ENCODE measurements at regions not wholly inside any gene's neighbourhood (a gene's known extent, or its start where the extent isn't known, plus 50 kb on each side); places are given as distances from the start of the nearest gene placed in this dataset.
"Not testable (repeated sequence)": the region's sequence is repeated elsewhere in the genome, so short reads cannot be mapped to it uniquely, and the experiment has no call there.

DNA sequence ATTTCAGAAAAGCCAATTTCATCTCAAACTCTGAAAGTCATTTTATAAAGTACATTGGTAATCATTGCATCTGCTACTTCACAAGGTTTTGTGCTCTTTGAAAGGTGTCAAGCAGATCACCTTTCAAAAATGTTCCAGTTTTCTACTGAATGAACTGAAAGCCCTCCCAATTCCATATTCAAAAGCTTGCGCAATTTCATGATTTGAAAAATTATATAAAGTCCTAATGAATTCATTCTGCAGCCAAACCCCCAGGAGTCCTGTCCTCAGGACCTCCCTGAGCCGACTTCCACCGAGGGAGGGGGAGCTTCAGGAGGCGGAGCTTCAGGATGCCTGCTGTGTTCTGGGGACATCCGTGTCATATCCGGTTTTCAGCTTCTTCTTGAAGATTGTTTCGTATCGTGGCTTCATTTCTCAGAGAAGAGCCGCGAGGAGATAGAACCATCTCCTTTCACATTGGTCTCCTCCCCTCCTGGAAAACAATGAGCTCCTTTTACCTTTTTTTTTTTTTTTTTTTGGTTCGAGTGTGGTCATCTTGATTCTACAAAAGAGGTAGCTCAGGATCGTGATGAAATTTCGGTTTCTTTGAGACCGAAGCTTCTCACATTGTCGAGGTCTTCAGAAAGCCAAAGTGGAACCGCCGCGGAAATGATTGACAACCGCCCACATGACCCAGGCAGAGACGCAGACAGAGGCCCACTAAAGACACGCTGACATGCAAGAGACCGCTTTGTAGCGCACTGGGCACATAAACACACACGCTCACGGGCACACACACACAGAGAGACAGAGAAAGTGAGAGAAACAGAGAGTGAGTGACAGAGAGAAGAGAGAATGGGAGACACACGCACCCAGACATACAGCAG lies 553.8 kb upstream of the ZNF337 start:
- not testable (repeated sequence) for H3K4me1 ChIP-seq (ENCODE audit: control insufficient read depth in 4 of 4, insufficient read depth in 4 of 4, low read length in 3 of 4); H3K4me3 ChIP-seq (ENCODE audit: low read depth in 1 of 3, low read length in 3 of 3); H3K27ac ChIP-seq (ENCODE audit: low read depth in 1 of 2, low read length in 2 of 2); H3K9ac ChIP-seq (ENCODE audit: low read depth in 1 of 2, low read length in 2 of 2); H3K9me3 ChIP-seq (ENCODE audit: control insufficient read depth in 4 of 4, low read length in 3 of 4); H3K27me3 ChIP-seq (ENCODE audit: control insufficient read depth in 4 of 4, insufficient read depth in 4 of 4, low read length in 3 of 4); H3K36me3 ChIP-seq (ENCODE audit: control insufficient read depth in 4 of 4, insufficient read depth in 3 of 4, low read depth in 1 of 4, low read length in 3 of 4); DNase-seq (ENCODE audit: low spot score)
- 86% methylated on average over 26 of the region's 26 CpGs for WGBS

DNA sequence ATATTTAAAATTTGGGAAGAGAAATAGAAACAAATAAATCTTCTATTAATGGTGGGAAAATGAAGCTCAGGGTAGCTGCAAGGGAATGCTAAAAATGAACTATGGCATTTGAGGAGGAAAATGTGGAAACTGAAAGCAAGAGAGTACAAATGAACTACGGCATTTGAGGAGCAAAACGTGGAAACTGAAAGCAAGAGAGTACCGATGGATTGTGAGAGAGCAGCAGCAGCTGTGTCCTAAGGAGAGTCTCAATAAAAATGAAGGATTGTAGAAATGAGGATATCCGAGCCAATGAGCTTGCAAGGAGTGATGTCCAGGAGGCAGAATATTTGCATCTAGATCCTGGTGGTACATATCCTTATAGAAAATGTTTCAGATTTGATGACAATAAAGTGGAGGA lies 547.1 kb upstream of the ZNF337 start:
- DNase-seq (ENCODE audit: low spot score) = no peak
- no peak for TF ChIP-seq JUND (IDR thresholded peaks at IDR 0.05)
- TF ChIP-seq FOXA2 (IDR thresholded peaks at IDR 0.05) = no peak
- TF ChIP-seq, protein P1, sequence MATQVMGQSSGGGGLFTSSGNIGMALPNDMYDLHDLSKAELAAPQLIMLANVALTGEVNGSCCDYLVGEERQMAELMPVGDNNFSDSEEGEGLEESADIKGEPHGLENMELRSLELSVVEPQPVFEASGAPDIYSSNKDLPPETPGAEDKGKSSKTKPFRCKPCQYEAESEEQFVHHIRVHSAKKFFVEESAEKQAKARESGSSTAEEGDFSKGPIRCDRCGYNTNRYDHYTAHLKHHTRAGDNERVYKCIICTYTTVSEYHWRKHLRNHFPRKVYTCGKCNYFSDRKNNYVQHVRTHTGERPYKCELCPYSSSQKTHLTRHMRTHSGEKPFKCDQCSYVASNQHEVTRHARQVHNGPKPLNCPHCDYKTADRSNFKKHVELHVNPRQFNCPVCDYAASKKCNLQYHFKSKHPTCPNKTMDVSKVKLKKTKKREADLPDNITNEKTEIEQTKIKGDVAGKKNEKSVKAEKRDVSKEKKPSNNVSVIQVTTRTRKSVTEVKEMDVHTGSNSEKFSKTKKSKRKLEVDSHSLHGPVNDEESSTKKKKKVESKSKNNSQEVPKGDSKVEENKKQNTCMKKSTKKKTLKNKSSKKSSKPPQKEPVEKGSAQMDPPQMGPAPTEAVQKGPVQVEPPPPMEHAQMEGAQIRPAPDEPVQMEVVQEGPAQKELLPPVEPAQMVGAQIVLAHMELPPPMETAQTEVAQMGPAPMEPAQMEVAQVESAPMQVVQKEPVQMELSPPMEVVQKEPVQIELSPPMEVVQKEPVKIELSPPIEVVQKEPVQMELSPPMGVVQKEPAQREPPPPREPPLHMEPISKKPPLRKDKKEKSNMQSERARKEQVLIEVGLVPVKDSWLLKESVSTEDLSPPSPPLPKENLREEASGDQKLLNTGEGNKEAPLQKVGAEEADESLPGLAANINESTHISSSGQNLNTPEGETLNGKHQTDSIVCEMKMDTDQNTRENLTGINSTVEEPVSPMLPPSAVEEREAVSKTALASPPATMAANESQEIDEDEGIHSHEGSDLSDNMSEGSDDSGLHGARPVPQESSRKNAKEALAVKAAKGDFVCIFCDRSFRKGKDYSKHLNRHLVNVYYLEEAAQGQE (IDR thresholded peaks at IDR 0.05) = no peak
- no peak for TF ChIP-seq GABPA (IDR thresholded peaks at IDR 0.05 in 1 of 2, conservative IDR thresholded peaks at IDR 0.05 in 1 of 2)
- no peak for TF ChIP-seq HNF4G (IDR thresholded peaks at IDR 0.05)
- TF ChIP-seq, protein P2, sequence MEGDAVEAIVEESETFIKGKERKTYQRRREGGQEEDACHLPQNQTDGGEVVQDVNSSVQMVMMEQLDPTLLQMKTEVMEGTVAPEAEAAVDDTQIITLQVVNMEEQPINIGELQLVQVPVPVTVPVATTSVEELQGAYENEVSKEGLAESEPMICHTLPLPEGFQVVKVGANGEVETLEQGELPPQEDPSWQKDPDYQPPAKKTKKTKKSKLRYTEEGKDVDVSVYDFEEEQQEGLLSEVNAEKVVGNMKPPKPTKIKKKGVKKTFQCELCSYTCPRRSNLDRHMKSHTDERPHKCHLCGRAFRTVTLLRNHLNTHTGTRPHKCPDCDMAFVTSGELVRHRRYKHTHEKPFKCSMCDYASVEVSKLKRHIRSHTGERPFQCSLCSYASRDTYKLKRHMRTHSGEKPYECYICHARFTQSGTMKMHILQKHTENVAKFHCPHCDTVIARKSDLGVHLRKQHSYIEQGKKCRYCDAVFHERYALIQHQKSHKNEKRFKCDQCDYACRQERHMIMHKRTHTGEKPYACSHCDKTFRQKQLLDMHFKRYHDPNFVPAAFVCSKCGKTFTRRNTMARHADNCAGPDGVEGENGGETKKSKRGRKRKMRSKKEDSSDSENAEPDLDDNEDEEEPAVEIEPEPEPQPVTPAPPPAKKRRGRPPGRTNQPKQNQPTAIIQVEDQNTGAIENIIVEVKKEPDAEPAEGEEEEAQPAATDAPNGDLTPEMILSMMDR (IDR thresholded peaks at IDR 0.05; ENCODE audit: low read depth, low read length, missing input control) = no peak
- TF ChIP-seq, protein P3, sequence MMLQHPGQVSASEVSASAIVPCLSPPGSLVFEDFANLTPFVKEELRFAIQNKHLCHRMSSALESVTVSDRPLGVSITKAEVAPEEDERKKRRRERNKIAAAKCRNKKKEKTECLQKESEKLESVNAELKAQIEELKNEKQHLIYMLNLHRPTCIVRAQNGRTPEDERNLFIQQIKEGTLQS (IDR thresholded peaks at IDR 0.05) = no peak
- no peak for TF ChIP-seq HNF4A (conservative IDR thresholded peaks at IDR 0.05)
- TF ChIP-seq, protein P4, sequence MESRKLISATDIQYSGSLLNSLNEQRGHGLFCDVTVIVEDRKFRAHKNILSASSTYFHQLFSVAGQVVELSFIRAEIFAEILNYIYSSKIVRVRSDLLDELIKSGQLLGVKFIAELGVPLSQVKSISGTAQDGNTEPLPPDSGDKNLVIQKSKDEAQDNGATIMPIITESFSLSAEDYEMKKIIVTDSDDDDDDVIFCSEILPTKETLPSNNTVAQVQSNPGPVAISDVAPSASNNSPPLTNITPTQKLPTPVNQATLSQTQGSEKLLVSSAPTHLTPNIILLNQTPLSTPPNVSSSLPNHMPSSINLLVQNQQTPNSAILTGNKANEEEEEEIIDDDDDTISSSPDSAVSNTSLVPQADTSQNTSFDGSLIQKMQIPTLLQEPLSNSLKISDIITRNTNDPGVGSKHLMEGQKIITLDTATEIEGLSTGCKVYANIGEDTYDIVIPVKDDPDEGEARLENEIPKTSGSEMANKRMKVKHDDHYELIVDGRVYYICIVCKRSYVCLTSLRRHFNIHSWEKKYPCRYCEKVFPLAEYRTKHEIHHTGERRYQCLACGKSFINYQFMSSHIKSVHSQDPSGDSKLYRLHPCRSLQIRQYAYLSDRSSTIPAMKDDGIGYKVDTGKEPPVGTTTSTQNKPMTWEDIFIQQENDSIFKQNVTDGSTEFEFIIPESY (IDR thresholded peaks at IDR 0.05) = no peak
- H3K9ac ChIP-seq (ENCODE audit: low read depth in 1 of 2, low read length in 2 of 2) = no peak overlapping the region

DNA sequence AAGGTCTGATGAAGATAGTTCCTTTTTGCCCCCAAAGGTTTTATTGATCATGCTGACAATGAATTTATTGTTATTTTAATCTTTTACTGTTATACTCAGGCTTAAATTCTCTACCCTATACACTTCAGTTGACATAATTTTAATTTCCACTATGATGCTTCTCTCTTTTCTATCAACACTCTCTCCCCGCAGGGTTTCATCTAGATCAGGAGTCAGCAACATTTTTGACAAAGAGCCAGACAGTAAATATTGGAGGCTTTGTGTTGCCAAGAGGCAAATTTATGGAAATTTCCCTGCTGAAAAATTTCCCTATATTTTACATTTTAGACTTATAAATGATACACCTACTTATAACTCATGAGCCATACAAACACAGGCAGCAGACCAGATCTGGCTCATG lies 524.0 kb upstream of the ZNF337 start:
- WGBS = 82% methylated on average over 1 of the region's 1 CpG
- H3K4me1 ChIP-seq (ENCODE audit: control insufficient read depth in 4 of 4, insufficient read depth in 4 of 4, low read length in 3 of 4); DNase-seq (ENCODE audit: low spot score); H3K4me3 ChIP-seq (ENCODE audit: low read depth in 1 of 3, low read length in 3 of 3); H3K36me3 ChIP-seq (ENCODE audit: control insufficient read depth in 4 of 4, insufficient read depth in 3 of 4, low read depth in 1 of 4, low read length in 3 of 4); H3K9me3 ChIP-seq (ENCODE audit: control insufficient read depth in 4 of 4, low read length in 3 of 4); H3K27me3 ChIP-seq (ENCODE audit: control insufficient read depth in 4 of 4, insufficient read depth in 4 of 4, low read length in 3 of 4); H3K9ac ChIP-seq (ENCODE audit: low read depth in 1 of 2, low read length in 2 of 2); H3K27ac ChIP-seq (ENCODE audit: low read depth in 1 of 2, low read length in 2 of 2): not testable (repeated sequence)

More for the DNA sequence above, 547.1 kb upstream of the ZNF337 start:
- no peak overlapping the region for H3K27ac ChIP-seq (ENCODE audit: low read depth in 1 of 2, low read length in 2 of 2)
- H3K4me1 ChIP-seq (ENCODE audit: control insufficient read depth in 4 of 4, insufficient read depth in 4 of 4, low read length in 3 of 4) = no peaks in the 10 kb centered on the region
- 78% methylated on average over 4 of the region's 4 CpGs for WGBS
- peaks cover 0 to 2% (median 0%) of the 10 kb centered on the region in 4 donors for H3K9me3 ChIP-seq (ENCODE audit: control insufficient read depth in 4 of 4, low read length in 3 of 4)
- no peak overlapping the region for H3K4me3 ChIP-seq (ENCODE audit: low read depth in 1 of 3, low read length in 3 of 3)
- no peaks in the 10 kb centered on the region for H3K27me3 ChIP-seq (ENCODE audit: control insufficient read depth in 4 of 4, insufficient read depth in 4 of 4, low read length in 3 of 4)
- no peaks in the 10 kb centered on the region for H3K36me3 ChIP-seq (ENCODE audit: control insufficient read depth in 4 of 4, insufficient read depth in 3 of 4, low read depth in 1 of 4, low read length in 3 of 4)

DNA sequence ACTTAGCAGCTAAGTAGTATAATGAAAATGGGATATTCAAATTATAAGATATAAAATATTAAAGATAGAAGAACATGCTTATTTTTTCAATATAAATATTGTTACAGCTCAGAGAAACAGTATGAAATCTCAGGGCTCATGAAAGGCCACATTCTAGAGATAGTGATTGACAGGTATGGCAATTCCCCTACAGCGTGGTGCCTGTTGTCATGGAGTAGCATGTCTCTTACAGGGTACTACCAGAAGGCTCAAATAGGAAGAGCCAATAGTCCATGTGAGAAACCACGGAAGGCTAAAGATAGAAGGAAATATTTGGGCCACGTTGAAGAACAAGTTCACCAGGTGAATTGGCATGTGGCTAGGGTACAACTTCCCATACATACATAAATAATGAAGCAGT lies 522.9 kb upstream of the ZNF337 start:
- H3K27me3 ChIP-seq (ENCODE audit: control insufficient read depth in 4 of 4, insufficient read depth in 4 of 4, low read length in 3 of 4); H3K9ac ChIP-seq (ENCODE audit: low read depth in 1 of 2, low read length in 2 of 2); H3K4me3 ChIP-seq (ENCODE audit: low read depth in 1 of 3, low read length in 3 of 3); H3K9me3 ChIP-seq (ENCODE audit: control insufficient read depth in 4 of 4, low read length in 3 of 4); DNase-seq (ENCODE audit: low spot score); H3K4me1 ChIP-seq (ENCODE audit: control insufficient read depth in 4 of 4, insufficient read depth in 4 of 4, low read length in 3 of 4); H3K36me3 ChIP-seq (ENCODE audit: control insufficient read depth in 4 of 4, insufficient read depth in 3 of 4, low read depth in 1 of 4, low read length in 3 of 4); H3K27ac ChIP-seq (ENCODE audit: low read depth in 1 of 2, low read length in 2 of 2): not testable (repeated sequence)
- 64% methylated on average over 3 of the region's 3 CpGs for WGBS
